ENCODE measurements at regions not wholly inside any gene's neighbourhood (a gene's known extent, or its start where the extent isn't known, plus 50 kb on each side); places are given as distances from the start of the nearest gene placed in this dataset.
A peak's percentile ranks its signal among the peaks of the same experiment; 100 is the strongest.

DNA sequence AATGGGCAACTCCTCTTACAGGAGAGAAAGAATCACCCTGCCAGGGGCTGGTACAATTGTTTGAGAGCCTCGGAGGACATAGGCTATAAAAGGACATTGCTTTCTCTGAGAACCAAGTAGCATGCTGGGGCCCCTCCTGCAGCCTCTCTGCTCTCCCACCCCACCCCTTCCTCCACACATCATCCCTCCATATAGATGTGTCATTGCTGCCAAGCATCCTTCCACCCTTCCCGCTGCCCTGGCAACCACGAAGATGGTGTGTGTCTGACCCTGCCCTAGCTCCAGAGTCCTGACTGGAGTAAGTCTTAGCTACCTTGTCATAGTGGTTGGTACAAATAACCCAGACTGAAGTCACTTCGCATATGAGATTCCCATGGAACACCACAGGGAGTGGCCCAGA, 129.7 kb downstream of the SNX5 start:
- Histone ChIP-seq H3K9ac (ENCODE audit: insufficient read depth, low read depth, low read length) (no peak overlapping the region), H3K27ac (ENCODE audit: extremely low read length, insufficient read depth, low read length) (no peak overlapping the region), H3K4me2 (ENCODE audit: low read depth, low read length) (peak overlapping the region; percentile 1; the same call in 1 of the 2 replicates), H3K9me3 (ENCODE audit: low read length) (no peaks in the 10 kb centered on the region; the same call in 1 of the 2 replicates), H3K4me3 (replicated peaks in 1 of 3; ENCODE audit: insufficient read depth in 1 of 3, low read depth in 2 of 3, low read length in 3 of 3) (no peak overlapping the region), H3K27me3 (ENCODE audit: control insufficient read depth in 1 of 2, insufficient read depth in 2 of 2, low read length in 2 of 2) (peaks cover 6 to 21% of the 10 kb centered on the region in 2 experiments; a peak in 3 of 5 replicates), H2AFZ (ENCODE audit: low read length) (no peak overlapping the region), H3K36me3 (replicated peaks in 1 of 2; ENCODE audit: control insufficient read depth in 1 of 2, insufficient read depth in 2 of 2, low read length in 2 of 2) (no peaks in the 10 kb centered on the region), H3K79me2 (ENCODE audit: insufficient read depth, low read length) (no peaks in the 10 kb centered on the region), H4K20me1 (ENCODE audit: insufficient read depth, low read length) (no peaks in the 10 kb centered on the region), H3K4me1 (ENCODE audit: insufficient read depth, low read length) (peaks cover 45% of the 10 kb centered on the region)
- TF ChIP-seq ZSCAN25 (CRISPR knock-in tag; IDR thresholded peaks at IDR 0.05), result 0 out of 2 replicates have a peak, but pooled peaks have one; percentile 40
- TF ChIP-seq, protein P1, sequence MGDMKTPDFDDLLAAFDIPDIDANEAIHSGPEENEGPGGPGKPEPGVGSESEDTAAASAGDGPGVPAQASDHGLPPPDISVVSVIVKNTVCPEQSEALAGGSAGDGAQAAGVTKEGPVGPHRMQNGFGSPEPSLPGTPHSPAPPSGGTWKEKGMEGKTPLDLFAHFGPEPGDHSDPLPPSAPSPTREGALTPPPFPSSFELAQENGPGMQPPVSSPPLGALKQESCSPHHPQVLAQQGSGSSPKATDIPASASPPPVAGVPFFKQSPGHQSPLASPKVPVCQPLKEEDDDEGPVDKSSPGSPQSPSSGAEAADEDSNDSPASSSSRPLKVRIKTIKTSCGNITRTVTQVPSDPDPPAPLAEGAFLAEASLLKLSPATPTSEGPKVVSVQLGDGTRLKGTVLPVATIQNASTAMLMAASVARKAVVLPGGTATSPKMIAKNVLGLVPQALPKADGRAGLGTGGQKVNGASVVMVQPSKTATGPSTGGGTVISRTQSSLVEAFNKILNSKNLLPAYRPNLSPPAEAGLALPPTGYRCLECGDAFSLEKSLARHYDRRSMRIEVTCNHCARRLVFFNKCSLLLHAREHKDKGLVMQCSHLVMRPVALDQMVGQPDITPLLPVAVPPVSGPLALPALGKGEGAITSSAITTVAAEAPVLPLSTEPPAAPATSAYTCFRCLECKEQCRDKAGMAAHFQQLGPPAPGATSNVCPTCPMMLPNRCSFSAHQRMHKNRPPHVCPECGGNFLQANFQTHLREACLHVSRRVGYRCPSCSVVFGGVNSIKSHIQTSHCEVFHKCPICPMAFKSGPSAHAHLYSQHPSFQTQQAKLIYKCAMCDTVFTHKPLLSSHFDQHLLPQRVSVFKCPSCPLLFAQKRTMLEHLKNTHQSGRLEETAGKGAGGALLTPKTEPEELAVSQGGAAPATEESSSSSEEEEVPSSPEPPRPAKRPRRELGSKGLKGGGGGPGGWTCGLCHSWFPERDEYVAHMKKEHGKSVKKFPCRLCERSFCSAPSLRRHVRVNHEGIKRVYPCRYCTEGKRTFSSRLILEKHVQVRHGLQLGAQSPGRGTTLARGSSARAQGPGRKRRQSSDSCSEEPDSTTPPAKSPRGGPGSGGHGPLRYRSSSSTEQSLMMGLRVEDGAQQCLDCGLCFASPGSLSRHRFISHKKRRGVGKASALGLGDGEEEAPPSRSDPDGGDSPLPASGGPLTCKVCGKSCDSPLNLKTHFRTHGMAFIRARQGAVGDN (CRISPR knock-in tag; IDR thresholded peaks at IDR 0.05), result no peak
- no peak for TF ChIP-seq MIER2 (CRISPR knock-in tag; IDR thresholded peaks at IDR 0.05)
- TF ChIP-seq MAFK (conservative IDR thresholded peaks at IDR 0.05 in 1 of 2, IDR thresholded peaks at IDR 0.05 in 1 of 2; ENCODE audit: low read length in 2 of 2), result no peak
- ChIA-PET POLR2A (no interaction called here), CTCF (ENCODE audit: low intra/inter-chr PET ratio, low total read pairs) (no interaction called here)
- in situ Hi-C loops (cut with HindIII; ENCODE audit: extremely low pct_ligation_motif_present, low pct_unique_long_range_greater_than_20kb), result no loop called here
- ATAC-seq (no peak), DNase-seq (ENCODE audit: low spot score) (no peak), FAIRE-seq (no peak)
- BruUV-seq (replicated peaks), result no TSS peak
- intact Hi-C loops (cut with micrococcal nuclease; ENCODE audit: unreplicated experiment), result no loop called here
- 55% methylated on average over 4 of the region's 4 CpGs for WGBS (ENCODE audit: low lambda C conversion rate)

DNA sequence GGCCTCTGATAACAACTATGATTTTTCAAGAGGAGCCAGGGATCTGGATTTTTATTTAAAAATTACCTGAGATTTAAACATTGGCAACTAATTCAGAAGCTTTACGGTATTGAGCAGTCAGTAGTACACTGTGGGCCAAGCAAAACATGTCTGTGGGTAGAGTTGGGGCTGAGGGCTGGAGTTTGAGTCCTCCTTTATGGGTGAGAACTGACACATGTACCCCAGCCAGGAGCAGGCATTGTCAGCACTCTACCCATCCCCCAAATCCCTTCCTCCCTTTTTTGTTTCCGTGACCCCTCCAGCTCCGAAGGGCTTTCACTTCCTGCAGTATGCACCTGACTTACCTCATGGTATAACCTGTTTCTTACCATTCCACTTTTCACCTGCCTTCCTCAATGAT, 131.4 kb downstream of the SNX5 start:
- Histone ChIP-seq H3K4me1 (ENCODE audit: insufficient read depth, low read length) (peaks cover 28% of the 10 kb centered on the region), H4K20me1 (ENCODE audit: insufficient read depth, low read length) (no peaks in the 10 kb centered on the region), H3K79me2 (ENCODE audit: insufficient read depth, low read length) (no peaks in the 10 kb centered on the region), H3K27ac (ENCODE audit: extremely low read length, insufficient read depth, low read length) (no peak overlapping the region), H3K36me3 (replicated peaks in 1 of 2; ENCODE audit: control insufficient read depth in 1 of 2, insufficient read depth in 2 of 2, low read length in 2 of 2) (no peaks in the 10 kb centered on the region), H3K27me3 (ENCODE audit: control insufficient read depth in 1 of 2, insufficient read depth in 2 of 2, low read length in 2 of 2) (peaks cover 3 to 10% of the 10 kb centered on the region in 2 experiments; a peak in 3 of 5 replicates), H3K9ac (ENCODE audit: insufficient read depth, low read depth, low read length) (no peak overlapping the region), H2AFZ (ENCODE audit: low read length) (no peak overlapping the region), H3K9me3 (ENCODE audit: low read length) (no peaks in the 10 kb centered on the region; the same call in 1 of the 2 replicates), H3K4me2 (ENCODE audit: low read depth, low read length) (no peak overlapping the region), H3K4me3 (replicated peaks in 1 of 3; ENCODE audit: insufficient read depth in 1 of 3, low read depth in 2 of 3, low read length in 3 of 3) (no peak overlapping the region)
- DNase-seq (ENCODE audit: low spot score) (no peak), ATAC-seq (no peak), FAIRE-seq (no peak)
- in situ Hi-C loops (cut with HindIII; ENCODE audit: extremely low pct_ligation_motif_present, low pct_unique_long_range_greater_than_20kb) (no loop called here), intact Hi-C loops (cut with micrococcal nuclease; ENCODE audit: unreplicated experiment) (no loop called here)
- no TSS peak for BruUV-seq (replicated peaks)
- WGBS (ENCODE audit: low lambda C conversion rate), result 90% methylated on average over 3 of the region's 3 CpGs
- POLR2A ChIA-PET, result interaction anchor here (0.7 to 2.4 kb wide), 3 partner anchors 13 to 155 kb away, joined by 3 to 14 read pairs (median 3); no protein-coding TSS in a partner anchor
- CTCF ChIA-PET (ENCODE audit: low intra/inter-chr PET ratio, low total read pairs), result no interaction called here
- TF ChIP-seq IRF2 (CRISPR knock-in tag; IDR thresholded peaks at IDR 0.05), result no peak
- TF ChIP-seq ZBTB7B (CRISPR knock-in tag; IDR thresholded peaks at IDR 0.05), result no peak
- TF ChIP-seq, protein P2, sequence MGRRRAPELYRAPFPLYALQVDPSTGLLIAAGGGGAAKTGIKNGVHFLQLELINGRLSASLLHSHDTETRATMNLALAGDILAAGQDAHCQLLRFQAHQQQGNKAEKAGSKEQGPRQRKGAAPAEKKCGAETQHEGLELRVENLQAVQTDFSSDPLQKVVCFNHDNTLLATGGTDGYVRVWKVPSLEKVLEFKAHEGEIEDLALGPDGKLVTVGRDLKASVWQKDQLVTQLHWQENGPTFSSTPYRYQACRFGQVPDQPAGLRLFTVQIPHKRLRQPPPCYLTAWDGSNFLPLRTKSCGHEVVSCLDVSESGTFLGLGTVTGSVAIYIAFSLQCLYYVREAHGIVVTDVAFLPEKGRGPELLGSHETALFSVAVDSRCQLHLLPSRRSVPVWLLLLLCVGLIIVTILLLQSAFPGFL (CRISPR knock-in tag; IDR thresholded peaks at IDR 0.05), result no peak
- TF ChIP-seq PCBP2 (optimal IDR thresholded peaks at IDR 0.05; ENCODE audit: low read depth, low read length, poor library complexity, severe bottlenecking), result no peak
- no peak for TF ChIP-seq ZNF12 (CRISPR knock-in tag; IDR thresholded peaks at IDR 0.05)
- TF ChIP-seq EHMT2 (IDR thresholded peaks at IDR 0.05; ENCODE audit: borderline replicate concordance, low read depth, low read length), result no peak
- TF ChIP-seq THAP11 (CRISPR knock-in tag; IDR thresholded peaks at IDR 0.05), result no peak
- TF ChIP-seq ZSCAN25 (CRISPR knock-in tag; IDR thresholded peaks at IDR 0.05), result no peak
- TF ChIP-seq ZNF761 (CRISPR knock-in tag; conservative IDR thresholded peaks at IDR 0.05), result no peak
- no peak for TF ChIP-seq NAIF1 (CRISPR knock-in tag; IDR thresholded peaks at IDR 0.05; ENCODE audit: borderline replicate concordance)
- no peak for TF ChIP-seq MBNL3 (CRISPR knock-in tag; conservative IDR thresholded peaks at IDR 0.05)

Measured in HepG2 (cell line).